ENCODE measurements at regions not wholly inside any gene's neighbourhood (a gene's known extent, or its start where the extent isn't known, plus 50 kb on each side); places are given as distances from the start of the nearest gene placed in this dataset.

GRCh38 chr6:163648868-163649267 is 234.3 kb downstream of the QKI start:
- no peak overlapping the region for H3K4me3 ChIP-seq (ENCODE audit: low read length)
- TF ChIP-seq ZNF274 (IDR thresholded peaks at IDR 0.05; ENCODE audit: low read depth, low read length), result no peak

- TF ChIP-seq ZNF274 (IDR thresholded peaks at IDR 0.05; ENCODE audit: low read depth, low read length), result no peak
- no peak overlapping the region for H3K4me3 ChIP-seq (ENCODE audit: low read length)
Observed at GRCh38 chr6:163647624-163648023, 233.1 kb downstream of the QKI start.

DNA sequence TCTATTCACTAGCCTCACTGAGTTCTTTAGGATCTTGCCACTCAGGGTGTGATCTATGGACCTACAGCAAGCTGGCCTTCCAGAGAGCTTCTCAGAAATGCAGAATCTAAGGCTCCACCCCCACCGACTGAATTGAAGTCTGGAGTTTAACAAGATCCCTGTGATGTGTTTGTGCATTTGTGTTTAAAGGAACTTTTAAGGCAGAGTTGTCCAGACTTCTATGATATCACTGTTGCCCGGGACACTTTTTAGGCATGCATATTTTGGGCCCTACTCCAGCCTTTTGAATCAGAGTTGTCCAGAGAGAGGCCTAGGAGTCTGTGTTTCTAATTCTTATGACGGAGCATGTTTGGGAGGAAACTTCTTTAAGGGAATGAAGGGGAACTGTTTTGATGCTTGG is 232.3 kb downstream of the QKI start:
- no peak overlapping the region for H3K4me3 ChIP-seq (ENCODE audit: low read length)
- no peak for TF ChIP-seq ZNF274 (IDR thresholded peaks at IDR 0.05; ENCODE audit: low read depth, low read length)

DNA sequence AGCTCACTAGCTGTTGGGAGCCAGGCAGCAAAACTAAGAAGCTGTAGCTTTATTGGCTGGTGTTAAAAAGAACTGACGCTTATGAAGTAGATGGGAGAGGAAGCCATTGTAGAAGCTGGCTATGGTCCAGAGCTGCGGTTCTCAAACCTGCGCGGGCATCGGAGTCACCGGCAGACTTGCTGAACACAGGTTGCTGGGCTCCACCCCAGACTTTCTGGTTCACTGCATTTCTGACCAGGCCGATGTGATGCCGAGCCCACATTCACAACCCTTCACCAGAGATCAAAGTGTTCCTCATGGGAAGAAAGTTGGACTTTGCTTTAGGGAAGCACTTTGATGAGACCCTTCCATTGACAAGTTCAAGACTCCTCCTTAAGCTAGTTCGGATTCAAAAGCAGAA is 231.6 kb downstream of the QKI start:
- no peak for TF ChIP-seq ZNF274 (IDR thresholded peaks at IDR 0.05; ENCODE audit: low read depth, low read length)
- H3K4me3 ChIP-seq (ENCODE audit: low read length), result no peak overlapping the region

DNA sequence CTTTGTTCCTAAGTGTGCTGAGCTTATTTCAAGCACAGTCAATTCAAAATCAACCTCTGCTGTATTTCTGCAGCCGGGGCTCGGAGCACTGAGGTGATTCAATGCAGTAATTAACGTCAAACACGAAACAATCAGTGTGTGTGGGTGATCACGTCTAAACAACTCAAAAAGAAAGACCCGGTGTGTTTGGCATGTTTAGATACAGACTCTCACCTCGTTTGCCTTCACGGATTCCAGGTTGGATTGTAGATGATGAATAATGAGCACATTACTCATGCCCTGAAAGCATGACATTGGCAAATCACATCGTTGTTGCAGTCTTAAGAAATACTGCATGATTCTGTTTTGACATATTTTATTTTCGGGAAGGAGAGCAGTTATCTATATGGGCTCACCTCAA is 231.0 kb downstream of the QKI start:
- no peak overlapping the region for H3K4me3 ChIP-seq (ENCODE audit: low read length)
- no peak for TF ChIP-seq ZNF274 (IDR thresholded peaks at IDR 0.05; ENCODE audit: low read depth, low read length)

GRCh38 chr6:163643866-163644265 is 229.3 kb downstream of the QKI start:
- TF ChIP-seq ZNF274 (IDR thresholded peaks at IDR 0.05; ENCODE audit: low read depth, low read length), result no peak
- H3K4me3 ChIP-seq (ENCODE audit: low read length), result no peak overlapping the region

GRCh38 chr6:163641706-163642105 is 227.2 kb downstream of the QKI start:
- no peak overlapping the region for H3K4me3 ChIP-seq (ENCODE audit: low read length)
- TF ChIP-seq ZNF274 (IDR thresholded peaks at IDR 0.05; ENCODE audit: low read depth, low read length), result no peak

GRCh38 chr6:163640641-163641040 is 226.1 kb downstream of the QKI start:
- no peak for TF ChIP-seq ZNF274 (IDR thresholded peaks at IDR 0.05; ENCODE audit: low read depth, low read length)
- no peak overlapping the region for H3K4me3 ChIP-seq (ENCODE audit: low read length)

DNA sequence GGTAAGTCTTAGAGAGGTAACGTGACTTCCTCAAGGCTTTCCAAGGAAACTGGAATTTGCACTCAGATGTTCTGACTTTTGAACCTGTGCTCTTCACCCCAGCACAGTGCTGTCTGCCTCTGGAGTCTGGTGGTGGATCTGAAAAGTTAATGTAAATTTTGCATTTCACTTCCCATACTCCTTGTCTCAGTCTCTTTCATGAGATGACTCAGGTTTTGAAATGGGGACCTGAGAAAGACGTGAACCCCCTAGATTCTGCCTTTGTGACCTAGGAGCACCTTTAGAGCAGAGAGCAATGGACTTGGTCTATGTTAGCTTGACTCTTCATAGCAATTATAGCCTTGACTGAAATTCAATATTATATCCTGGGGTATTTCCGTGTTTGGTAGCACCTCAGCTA is 223.0 kb downstream of the QKI start:
- no peak overlapping the region for H3K4me3 ChIP-seq (ENCODE audit: low read length)
- TF ChIP-seq ZNF274 (IDR thresholded peaks at IDR 0.05; ENCODE audit: low read depth, low read length), result no peak

- no peak for TF ChIP-seq ZNF274 (IDR thresholded peaks at IDR 0.05; ENCODE audit: low read depth, low read length)
Observed at GRCh38 chr6:163635731-163636364, 221.3 kb downstream of the QKI start.

GRCh38 chr6:163635315-163635714 is 220.8 kb downstream of the QKI start:
- TF ChIP-seq ZNF274 (IDR thresholded peaks at IDR 0.05; ENCODE audit: low read depth, low read length), result no peak
- H3K4me3 ChIP-seq (ENCODE audit: low read length), result no peak overlapping the region

More at GRCh38 chr6:163635731-163636364, 221.3 kb downstream of the QKI start:
- H3K4me3 ChIP-seq (ENCODE audit: low read length), result no peak overlapping the region

- TF ChIP-seq ZNF274 (IDR thresholded peaks at IDR 0.05; ENCODE audit: low read depth, low read length), result no peak
- no peak overlapping the region for H3K4me3 ChIP-seq (ENCODE audit: low read length)
Observed at GRCh38 chr6:163634211-163635171, 220.0 kb downstream of the QKI start.

GRCh38 chr6:163630991-163631390 is 216.5 kb downstream of the QKI start:
- no peak for TF ChIP-seq ZNF274 (IDR thresholded peaks at IDR 0.05; ENCODE audit: low read depth, low read length)
- no peak overlapping the region for H3K4me3 ChIP-seq (ENCODE audit: low read length)

DNA sequence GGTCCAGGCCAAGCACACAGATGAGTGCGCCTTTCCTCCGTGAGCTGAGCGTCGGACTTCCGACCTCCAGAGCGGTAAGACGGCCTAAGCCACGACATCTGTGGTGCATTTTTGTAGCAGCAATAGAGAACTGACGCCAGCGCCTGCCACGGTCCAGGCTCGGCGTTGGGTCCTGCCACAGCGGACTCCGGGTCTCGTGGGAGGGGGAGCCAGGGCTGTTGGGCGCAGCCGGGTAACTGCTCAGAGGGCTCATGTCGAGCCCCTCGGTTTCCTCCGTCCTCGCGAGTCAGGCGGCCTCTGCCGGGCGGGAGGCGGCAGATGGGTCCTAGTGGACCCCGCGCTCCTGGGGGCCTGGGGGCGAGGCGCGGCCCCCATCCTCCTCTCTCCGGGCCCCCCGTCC is 216.1 kb downstream of the QKI start:
- TF ChIP-seq ZNF274 (IDR thresholded peaks at IDR 0.05; ENCODE audit: low read depth, low read length), result no peak
- no peak overlapping the region for H3K4me3 ChIP-seq (ENCODE audit: low read length)

- H3K4me3 ChIP-seq (ENCODE audit: low read length), result no peak overlapping the region
- no peak for TF ChIP-seq ZNF274 (IDR thresholded peaks at IDR 0.05; ENCODE audit: low read depth, low read length)
Observed at GRCh38 chr6:163630096-163630495, 215.6 kb downstream of the QKI start.
